Panc1 (cell line): ENCODE measurements at regions not wholly inside any gene's neighbourhood (a gene's known extent, or its start where the extent isn't known, plus 50 kb on each side); places are given as distances from the start of the nearest gene placed in this dataset.

Experiments
- ATAC-seq: fragments of 200-7000 bp; cut with Tn5 transposase; 2 replicates; pipeline ENCODE4 v1.9.1; 2020; ENCODE audit warnings: mild to moderate bottlenecking, moderate library complexity
- BruUV-seq: library from RNA; stranded (reverse); fragments of 400-500 nt; replicated peaks from 2 replicates; lab custom pipeline; 2021; lab: Mats Ljungman, UMichigan
- CTCF ChIA-PET: fragments of 300-600 bp; sonication (Branson Sonifier 250); formaldehyde crosslinking; loops from one replicate; lab custom pipeline; 2022; ENCODE audit warnings: antibody characterized with exemption; lab: Charles Lee
- POLR2A ChIA-PET: fragments of 300-600 bp; sonication (Branson Sonifier 250); formaldehyde crosslinking; loops from one replicate; lab custom pipeline; 2022; ENCODE audit warnings: antibody characterized with exemption; lab: Charles Lee
- DNase-seq: peaks from one replicate; pipeline ENCODE4 v3.0.0-alpha.2; 2010; ENCODE audit warnings: low read depth, low spot score
- H3K27ac ChIP-seq: 2 replicates; pipeline ENCODE4 v1.5.1; 2011; ENCODE audit warnings: mild to moderate bottlenecking, low read length, inconsistent platforms
- H3K27me3 ChIP-seq: fragments of 200-500 bp; sonication (Bioruptor generic); 2 replicates; pipeline ENCODE4 v1.6.0; 2014; ENCODE audit warnings: low read length, inconsistent platforms; ENCODE audit not compliant: control insufficient read depth, insufficient read depth
- H3K36me3 ChIP-seq: fragments of 200-500 bp; sonication (Bioruptor generic); 2 replicates; pipeline ENCODE4 v1.5.1; 2014; ENCODE audit warnings: inconsistent platforms, mild to moderate bottlenecking, low read length, moderate library complexity; ENCODE audit not compliant: control insufficient read depth, insufficient read depth
- H3K4me1 ChIP-seq: 2 replicates; pipeline ENCODE4 v1.5.1; 2011; ENCODE audit warnings: inconsistent platforms, mild to moderate bottlenecking, low read length, moderate library complexity; ENCODE audit not compliant: control insufficient read depth, insufficient read depth
- H3K4me3 ChIP-seq, 2 experiments: 2 replicates each; pipeline ENCODE4 v1.5.1; 2011 to 2012; ENCODE audit warnings: low read depth in 2 of 2, low read length in 2 of 2, mild to moderate bottlenecking in 2 of 2, inconsistent platforms in 1 of 2, moderate library complexity in 1 of 2
- H3K9me3 ChIP-seq: fragments of 200-500 bp; sonication (Bioruptor generic); 2 replicates; pipeline ENCODE4 v1.5.1; 2014; ENCODE audit warnings: low read depth, mild to moderate bottlenecking, inconsistent platforms, low read length, moderate library complexity; ENCODE audit not compliant: control insufficient read depth, insufficient read depth
- CTCF ChIP-seq: fragments of 450-650 bp; IDR thresholded peaks from 2 replicates; pipeline ENCODE4 v1.5.1; 2017; ENCODE audit warnings: mild to moderate bottlenecking
- POLR2AphosphoS5 ChIP-seq: IDR thresholded peaks from 2 replicates; pipeline ENCODE4 v1.6.1; 2012; ENCODE audit warnings: mild to moderate bottlenecking, low read depth, low read length, moderate library complexity
- REST ChIP-seq, 2 experiments: IDR thresholded peaks; 2 replicates each; pipeline ENCODE4 v1.6.1; 2011 to 2012; ENCODE audit warnings: low read depth in 2 of 2, control low read depth in 1 of 2, low read length in 1 of 2, mild to moderate bottlenecking in 1 of 2, moderate library complexity in 1 of 2; ENCODE audit not compliant: insufficient read depth in 1 of 2
- SIN3A ChIP-seq: IDR thresholded peaks from 2 replicates; pipeline ENCODE4 v1.6.1; 2012; ENCODE audit warnings: low read depth, mild to moderate bottlenecking, low read length, moderate library complexity, borderline replicate concordance; ENCODE audit not compliant: insufficient read depth
- TCF7L2 ChIP-seq: IDR thresholded peaks from 2 replicates; pipeline ENCODE4 v1.6.1; 2011; ENCODE audit warnings: mild to moderate bottlenecking, low read depth, low read length, inconsistent platforms
- in situ Hi-C: cut with HindIII; loops from 2 replicates; pipeline ENCODE4 v1.10.0; 2016; ENCODE audit warnings: low sequenced_read_pairs, low pct_unique_long_range_greater_than_20kb
- intact Hi-C: fragments of 100-400 bp; cut with micrococcal nuclease; formaldehyde crosslinking; loops from one replicate; pipeline ENCODE4 v1.10.0; 2022; ENCODE audit not compliant: unreplicated experiment

GRCh38 chr16:16868727-16869126 is 489.8 kb downstream of the NPIPA7 start:
- Histone ChIP-seq H3K9me3 (no peaks in the 10 kb centered on the region), H3K27me3 (peaks cover 17% of the 10 kb centered on the region), H3K36me3 (no peaks in the 10 kb centered on the region), H3K4me1 (no peaks in the 10 kb centered on the region), H3K4me3 (no peak overlapping the region), H3K27ac (no peak overlapping the region)
- TF ChIP-seq TCF7L2 = no peak
- no TSS peak for BruUV-seq
- intact Hi-C loops (no loop called here), in situ Hi-C loops (no loop called here)
- DNase-seq (no peak), ATAC-seq (no peak)
- ChIA-PET CTCF (no interaction called here), POLR2A (no interaction called here)

GRCh38 chr16:16869746-16870145 is 490.8 kb downstream of the NPIPA7 start:
- Histone ChIP-seq H3K4me3 (no peak overlapping the region), H3K36me3 (no peaks in the 10 kb centered on the region), H3K4me1 (no peaks in the 10 kb centered on the region), H3K27me3 (peaks cover 16% of the 10 kb centered on the region), H3K9me3 (no peaks in the 10 kb centered on the region), H3K27ac (no peak overlapping the region)
- BruUV-seq = no TSS peak
- in situ Hi-C loops (no loop called here), intact Hi-C loops (no loop called here)
- ATAC-seq = no peak
- DNase-seq = no peak
- CTCF ChIA-PET = no interaction called here
- POLR2A ChIA-PET = no interaction called here
- TF ChIP-seq CTCF (no peak), SIN3A (no peak), REST (IDR thresholded peaks at IDR 0.05; ENCODE audit: insufficient read depth in 1 of 2, low read depth in 2 of 2, low read length in 1 of 2) (no peak), POLR2AphosphoS5 (no peak), TCF7L2 (no peak)

- no TSS peak for BruUV-seq
- no peaks in the 10 kb centered on the region for H3K36me3 ChIP-seq
- TF ChIP-seq TCF7L2 (no peak), CTCF (no peak), REST (IDR thresholded peaks at IDR 0.05; ENCODE audit: insufficient read depth in 1 of 2, low read depth in 2 of 2, low read length in 1 of 2) (no peak), SIN3A (no peak), POLR2AphosphoS5 (no peak)
- intact Hi-C loops (no loop called here), in situ Hi-C loops (no loop called here)
- POLR2A ChIA-PET = no interaction called here
- H3K4me1 ChIP-seq = no peaks in the 10 kb centered on the region
- H3K4me3 ChIP-seq = no peak overlapping the region
- no peaks in the 10 kb centered on the region for H3K9me3 ChIP-seq
- ATAC-seq (no peak), DNase-seq (no peak)
- H3K27ac ChIP-seq = no peak overlapping the region
- peaks cover 17% of the 10 kb centered on the region for H3K27me3 ChIP-seq
- CTCF ChIA-PET = no interaction called here
Measured at GRCh38 chr16:16871196-16871595, 492.3 kb downstream of the NPIPA7 start.
